ENCODE measurements at regions not wholly inside any gene's neighbourhood (a gene's known extent, or its start where the extent isn't known, plus 50 kb on each side); places are given as distances from the start of the nearest gene placed in this dataset.

GRCh38 chr13:72174549-72174948, 307.5 kb upstream of the DACH1 start:
- TF ChIP-seq TAF1 (IDR thresholded peaks at IDR 0.05; ENCODE audit: low read depth), result no peak
- TF ChIP-seq REST (IDR thresholded peaks at IDR 0.05; ENCODE audit: borderline replicate concordance), result no peak
- no peak for TF ChIP-seq CTCF (IDR thresholded peaks at IDR 0.05; ENCODE audit: poor library complexity, severe bottlenecking)
- no peak for TF ChIP-seq POLR2AphosphoS5 (IDR thresholded peaks at IDR 0.05)
- no peak for TF ChIP-seq SMC3 (conservative IDR thresholded peaks at IDR 0.05; ENCODE audit: poor library complexity)
- no peak for TF ChIP-seq EP300 (conservative IDR thresholded peaks at IDR 0.05; ENCODE audit: poor library complexity, severe bottlenecking)
- TF ChIP-seq MXI1 (conservative IDR thresholded peaks at IDR 0.05; ENCODE audit: poor library complexity, severe bottlenecking), result no peak
- TF ChIP-seq RAD21 (conservative IDR thresholded peaks at IDR 0.05), result no peak
- TF ChIP-seq EZH2 (IDR thresholded peaks at IDR 0.05; ENCODE audit: borderline replicate concordance, insufficient read depth, low read length, poor library complexity, severe bottlenecking), result no peak
- Histone ChIP-seq H3K9me2 (ENCODE audit: insufficient read depth, low read length) (no peaks in the 10 kb centered on the region), H4K20me1 (ENCODE audit: insufficient read depth) (no peaks in the 10 kb centered on the region), H3K9ac (ENCODE audit: low read length) (no peak overlapping the region), H3K36me3 (ENCODE audit: insufficient read depth, low read length) (no peaks in the 10 kb centered on the region), H2AFZ (ENCODE audit: low read depth, low read length) (no peak overlapping the region), H3K9me3 (ENCODE audit: low read length) (no peaks in the 10 kb centered on the region), H3K27me3 (ENCODE audit: insufficient read depth, low read depth, low read length) (no peaks in the 10 kb centered on the region), H3K4me3 (ENCODE audit: low read length) (no peak overlapping the region), H3K79me2 (replicated peaks; ENCODE audit: insufficient read depth, low read length) (no peaks in the 10 kb centered on the region), H3K4me2 (ENCODE audit: low read length) (no peak overlapping the region), H3K27ac (ENCODE audit: low read length) (no peak overlapping the region), H3F3A (ENCODE audit: insufficient read depth, low read length, poor library complexity, severe bottlenecking) (no peaks in the 10 kb centered on the region)

GRCh38 chr13:72170571-72170970, 303.6 kb upstream of the DACH1 start:
- Histone ChIP-seq H3K4me2 (ENCODE audit: low read length) (no peak overlapping the region), H3F3A (ENCODE audit: insufficient read depth, low read length, poor library complexity, severe bottlenecking) (no peaks in the 10 kb centered on the region), H3K27ac (ENCODE audit: low read length) (no peak overlapping the region), H3K4me3 (ENCODE audit: low read length) (no peak overlapping the region), H4K20me1 (ENCODE audit: insufficient read depth) (no peaks in the 10 kb centered on the region), H3K9me3 (ENCODE audit: low read length) (no peaks in the 10 kb centered on the region), H3K36me3 (ENCODE audit: insufficient read depth, low read length) (no peaks in the 10 kb centered on the region), H3K27me3 (ENCODE audit: insufficient read depth, low read depth, low read length) (no peaks in the 10 kb centered on the region), H3K9ac (ENCODE audit: low read length) (no peak overlapping the region), H2AFZ (ENCODE audit: low read depth, low read length) (no peak overlapping the region), H3K9me2 (ENCODE audit: insufficient read depth, low read length) (no peaks in the 10 kb centered on the region), H3K79me2 (replicated peaks; ENCODE audit: insufficient read depth, low read length) (no peaks in the 10 kb centered on the region)
- TF ChIP-seq EZH2 (IDR thresholded peaks at IDR 0.05; ENCODE audit: borderline replicate concordance, insufficient read depth, low read length, poor library complexity, severe bottlenecking) (no peak), EP300 (conservative IDR thresholded peaks at IDR 0.05; ENCODE audit: poor library complexity, severe bottlenecking) (no peak), REST (IDR thresholded peaks at IDR 0.05; ENCODE audit: borderline replicate concordance) (no peak), POLR2AphosphoS5 (IDR thresholded peaks at IDR 0.05) (no peak), CTCF (IDR thresholded peaks at IDR 0.05; ENCODE audit: poor library complexity, severe bottlenecking) (no peak), MXI1 (conservative IDR thresholded peaks at IDR 0.05; ENCODE audit: poor library complexity, severe bottlenecking) (no peak), TAF1 (IDR thresholded peaks at IDR 0.05; ENCODE audit: low read depth) (no peak), RAD21 (conservative IDR thresholded peaks at IDR 0.05) (no peak), SMC3 (conservative IDR thresholded peaks at IDR 0.05; ENCODE audit: poor library complexity) (no peak)

Data from neural cell (in vitro differentiated cells).